GM12865 (cell line): ENCODE measurements at regions not wholly inside any gene's neighbourhood (a gene's known extent, or its start where the extent isn't known, plus 50 kb on each side); places are given as distances from the start of the nearest gene placed in this dataset.
A peak's percentile ranks its signal among the peaks of the same experiment; 100 is the strongest.

Experiments
- DNase-seq: peaks from one replicate; pipeline ENCODE4 v3.0.0; 2010; ENCODE audit warnings: low read depth
- H3K4me3 ChIP-seq: 2 replicates; pipeline ENCODE4 v1.5.1; 2011; ENCODE audit warnings: mild to moderate bottlenecking, low read depth, low read length, control low read depth
- CTCF ChIP-seq: IDR thresholded peaks from 2 replicates; pipeline ENCODE4 v1.5.1; 2011; ENCODE audit warnings: low read length, control low read depth, low read depth, inconsistent platforms; ENCODE audit not compliant: insufficient read depth; ENCODE audit errors: missing control alignments

- DNase-seq = no peak
- H3K4me3 ChIP-seq = no peak overlapping the region
- TF ChIP-seq CTCF = no peak
Measured at GRCh38 chr2:147368306-147368705, 476.5 kb upstream of the ACVR2A start.

DNA sequence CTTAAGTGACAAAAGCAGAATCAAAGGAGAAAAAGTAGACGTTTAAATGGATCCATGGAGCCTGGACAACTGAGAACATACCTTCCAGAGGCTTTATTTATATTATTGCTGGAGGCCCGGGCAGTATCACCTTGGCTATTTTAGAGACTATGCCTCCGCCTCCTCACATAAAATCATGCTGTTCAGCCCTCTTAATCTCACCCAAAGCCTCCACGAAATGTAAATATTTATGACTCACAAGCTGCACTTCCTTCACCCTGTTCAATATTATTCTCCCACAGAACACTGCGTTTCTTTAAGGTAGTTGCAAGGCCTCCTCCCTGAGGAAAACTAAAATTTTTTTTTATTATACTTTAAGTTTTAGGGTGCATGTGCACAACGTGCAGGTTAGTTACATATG, 478.6 kb upstream of the ACVR2A start:
- DNase-seq = no peak
- H3K4me3 ChIP-seq = no peak overlapping the region
- no peak for TF ChIP-seq CTCF

GRCh38 chr2:147365622-147366021, 479.2 kb upstream of the ACVR2A start:
- TF ChIP-seq CTCF = no peak
- DNase-seq = no peak
- H3K4me3 ChIP-seq = no peak overlapping the region

- H3K4me3 ChIP-seq = no peak overlapping the region
- peak; percentile 42 for DNase-seq
- no peak for TF ChIP-seq CTCF
Measured at GRCh38 chr2:147364597-147364996, 480.2 kb upstream of the ACVR2A start.

- DNase-seq = no peak
- no peak for TF ChIP-seq CTCF
- H3K4me3 ChIP-seq = no peak overlapping the region
Measured at GRCh38 chr2:147363181-147363580, 481.6 kb upstream of the ACVR2A start.

DNA sequence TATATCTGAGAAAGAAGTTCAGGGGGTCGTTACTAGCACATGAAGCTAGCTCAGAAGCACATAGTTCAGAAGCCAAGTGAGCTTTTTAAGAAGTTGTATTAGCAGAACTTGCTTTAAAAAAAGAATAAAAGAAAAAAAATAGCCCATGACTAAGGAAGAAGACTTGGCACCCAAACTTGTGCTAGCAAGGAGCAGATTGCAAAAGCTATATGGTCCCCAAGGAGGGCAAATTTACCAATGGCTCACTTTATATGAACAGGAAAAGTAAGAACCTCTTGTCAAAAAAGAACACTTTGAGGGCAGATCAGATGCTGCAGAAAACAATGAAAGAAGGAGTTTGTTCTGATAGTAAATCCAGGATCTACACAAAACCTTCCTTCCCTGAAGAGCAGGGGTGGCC, 486.5 kb upstream of the ACVR2A start:
- no peak for TF ChIP-seq CTCF
- H3K4me3 ChIP-seq = no peak overlapping the region
- DNase-seq = no peak

- H3K4me3 ChIP-seq = no peak overlapping the region
- peak; percentile 67 for DNase-seq
- no peak for TF ChIP-seq CTCF
Measured at GRCh38 chr2:147356157-147356556, 488.7 kb upstream of the ACVR2A start.
